CD4-positive, alpha-beta T cell (primary cell): ENCODE measurements at regions not wholly inside any gene's neighbourhood (a gene's known extent, or its start where the extent isn't known, plus 50 kb on each side); places are given as distances from the start of the nearest gene placed in this dataset.

Experiments
- ATAC-seq: fragments of 200-7000 bp; cut with Tn5 transposase; one replicate; pipeline ENCODE4 v1.10.0; 2022; ENCODE audit warnings: mild to moderate bottlenecking; ENCODE audit not compliant: poor library complexity
- CTCF ChIA-PET: fragments of 350-600 bp; sonication (Branson Sonifier 250); formaldehyde crosslinking; loops from one replicate; lab custom pipeline; 2021; ENCODE audit warnings: antibody characterized with exemption, inconsistent platforms; lab: Charles Lee
- POLR2A ChIA-PET: fragments of 350-600 bp; sonication (Branson Sonifier 250); formaldehyde crosslinking; loops from one replicate; lab custom pipeline; 2021; ENCODE audit warnings: antibody characterized with exemption, inconsistent platforms; lab: Charles Lee
- DNase-seq, 14 experiments: peaks; one replicate each; pipeline ENCODE4 v3.0.0-alpha.2; 2013 to 2020; ENCODE audit warnings: mixed read lengths in 2 of 14
- H3K27ac ChIP-seq, 2 donors: one replicate each; pipeline versions ENCODE4 v1.5.1 to v1.7.0; 2013; ENCODE audit warnings: low read length in 2 of 2, low read depth in 1 of 2, mild to moderate bottlenecking in 1 of 2
- H3K27me3 ChIP-seq, 2 experiments: 1 replicate in 1 of 2; 2 replicates in 1 of 2; pipeline versions ENCODE4 v1.6.1 to v1.7.0; 2013; ENCODE audit warnings: low read length in 2 of 2, control low read depth in 1 of 2, mild to moderate bottlenecking in 1 of 2, moderate library complexity in 1 of 2; ENCODE audit not compliant: insufficient read depth in 2 of 2, control insufficient read depth in 1 of 2
- H3K36me3 ChIP-seq: one replicate; pipeline ENCODE4 v1.6.1; 2013; ENCODE audit warnings: low read length, control low read depth; ENCODE audit not compliant: insufficient read depth
- H3K4me1 ChIP-seq: one replicate; pipeline ENCODE4 v1.6.1; 2013; ENCODE audit warnings: low read length, control low read depth; ENCODE audit not compliant: insufficient read depth
- H3K4me3 ChIP-seq: one replicate; pipeline ENCODE4 v1.5.1; 2013; ENCODE audit warnings: mild to moderate bottlenecking, low read length, moderate library complexity
- H3K9me3 ChIP-seq, 2 experiments: 1 replicate in 1 of 2; 2 replicates in 1 of 2; pipeline versions ENCODE4 v1.6.1 to v1.7.0; 2013; ENCODE audit warnings: low read length in 2 of 2, mild to moderate bottlenecking in 2 of 2, control low read depth in 1 of 2, moderate library complexity in 1 of 2; ENCODE audit not compliant: control insufficient read depth in 1 of 2, insufficient read depth in 1 of 2
- H3K27ac Mint-ChIP-seq: one replicate; pipeline ENCODE4 v1.8.0; 2020; ENCODE audit warnings: mixed read lengths
- H3K27me3 Mint-ChIP-seq: one replicate; pipeline ENCODE4 v1.8.0; 2021; ENCODE audit warnings: mixed read lengths
- H3K36me3 Mint-ChIP-seq: one replicate; pipeline ENCODE4 v1.8.0; 2021; ENCODE audit warnings: low read depth, mixed read lengths
- H3K4me1 Mint-ChIP-seq: one replicate; pipeline ENCODE4 v1.8.0; 2021; ENCODE audit warnings: low read depth, mixed read lengths
- H3K4me3 Mint-ChIP-seq: one replicate; pipeline ENCODE4 v1.8.0; 2020; ENCODE audit warnings: mild to moderate bottlenecking, mixed read lengths
- H3K9me3 Mint-ChIP-seq: one replicate; pipeline ENCODE4 v1.8.0; 2020; ENCODE audit warnings: mixed read lengths
- CTCF ChIP-seq: fragments of 200-600 bp; IDR thresholded peaks from one replicate; pipeline ENCODE4 v1.8.0; 2022; ENCODE audit warnings: antibody characterized with exemption, mild to moderate bottlenecking
- intact Hi-C, 2 experiments: fragments of 100-400 bp; cut with DNase I in 1 of 2; cut with micrococcal nuclease in 1 of 2; formaldehyde crosslinking; loops; one replicate each; pipeline versions ENCODE4 v1.15.1 to v1.9.0; 2023 to 2025; cut with DNase I, micrococcal nuclease

GRCh38 chr2:195606179-195606578 is 50.8 kb upstream of the SLC39A10 start:
- no peak overlapping the region for H3K4me3 Mint-ChIP-seq
- ChIA-PET POLR2A (no interaction called here), CTCF (no interaction called here)
- peaks cover 11% of the 10 kb centered on the region for H3K4me1 Mint-ChIP-seq
- H3K27me3 ChIP-seq: no peaks in the 10 kb centered on the region
- H3K36me3 Mint-ChIP-seq: no peaks in the 10 kb centered on the region
- H3K27ac Mint-ChIP-seq: no peak overlapping the region
- no peak for TF ChIP-seq CTCF
- no peaks in the 10 kb centered on the region for H3K9me3 ChIP-seq
- H3K9me3 Mint-ChIP-seq: no peaks in the 10 kb centered on the region
- intact Hi-C loops: no loop called here
- H3K4me3 ChIP-seq: no peak overlapping the region
- ATAC-seq (no peak), DNase-seq (no peak)
- no peaks in the 10 kb centered on the region for H3K36me3 ChIP-seq
- no peaks in the 10 kb centered on the region for H3K4me1 ChIP-seq
- H3K27ac ChIP-seq: no peak overlapping the region
- H3K27me3 Mint-ChIP-seq: no peaks in the 10 kb centered on the region

GRCh38 chr2:195604706-195605105 is 52.3 kb upstream of the SLC39A10 start:
- Histone ChIP-seq H3K36me3 (no peaks in the 10 kb centered on the region), H3K9me3 (no peaks in the 10 kb centered on the region), H3K4me1 (no peaks in the 10 kb centered on the region), H3K27ac (no peak overlapping the region), H3K27me3 (no peaks in the 10 kb centered on the region), H3K4me3 (no peak overlapping the region)
- Mint-ChIP-seq H3K4me1 (peaks cover 11% of the 10 kb centered on the region), H3K9me3 (no peaks in the 10 kb centered on the region), H3K27me3 (no peaks in the 10 kb centered on the region), H3K4me3 (no peak overlapping the region), H3K27ac (no peak overlapping the region), H3K36me3 (no peaks in the 10 kb centered on the region)
- ATAC-seq: no peak
- DNase-seq: no peak
- ChIA-PET CTCF (interaction anchor here (0.6 kb wide), 1 partner anchor 27 kb away, joined by 3 read pairs; no protein-coding TSS in a partner anchor), POLR2A (no interaction called here)
- intact Hi-C loops: no loop called here
- TF ChIP-seq CTCF: no peak

- Histone ChIP-seq H3K9me3 (no peaks in the 10 kb centered on the region), H3K27ac (no peak overlapping the region), H3K4me1 (no peaks in the 10 kb centered on the region), H3K4me3 (no peak overlapping the region), H3K36me3 (no peaks in the 10 kb centered on the region), H3K27me3 (no peaks in the 10 kb centered on the region)
- Mint-ChIP-seq H3K9me3 (no peaks in the 10 kb centered on the region), H3K36me3 (no peaks in the 10 kb centered on the region), H3K27me3 (no peaks in the 10 kb centered on the region), H3K27ac (no peak overlapping the region), H3K4me3 (no peak overlapping the region), H3K4me1 (peaks cover 8% of the 10 kb centered on the region)
- CTCF ChIA-PET: no interaction called here
- POLR2A ChIA-PET: no interaction called here
- DNase-seq (no peak), ATAC-seq (no peak)
- no peak for TF ChIP-seq CTCF
- intact Hi-C loops: no loop called here
These were observed 53.0 kb upstream of the SLC39A10 start for GRCh38 chr2:195603998-195604397.
